Stimulated activated CD4-positive, alpha-beta T cell treated with anti-CD3 and anti-CD28 coated beads, Interleukin-15, amount 100 ng/mL, for 24 hours (primary cell): ENCODE measurements at regions not wholly inside any gene's neighbourhood (a gene's known extent, or its start where the extent isn't known, plus 50 kb on each side); places are given as distances from the start of the nearest gene placed in this dataset.
A peak's percentile ranks its signal among the peaks of the same experiment; 100 is the strongest.

Experiments
- DNase-seq: peaks from one replicate; pipeline ENCODE4 v3.0.0-alpha.2; 2020

DNA sequence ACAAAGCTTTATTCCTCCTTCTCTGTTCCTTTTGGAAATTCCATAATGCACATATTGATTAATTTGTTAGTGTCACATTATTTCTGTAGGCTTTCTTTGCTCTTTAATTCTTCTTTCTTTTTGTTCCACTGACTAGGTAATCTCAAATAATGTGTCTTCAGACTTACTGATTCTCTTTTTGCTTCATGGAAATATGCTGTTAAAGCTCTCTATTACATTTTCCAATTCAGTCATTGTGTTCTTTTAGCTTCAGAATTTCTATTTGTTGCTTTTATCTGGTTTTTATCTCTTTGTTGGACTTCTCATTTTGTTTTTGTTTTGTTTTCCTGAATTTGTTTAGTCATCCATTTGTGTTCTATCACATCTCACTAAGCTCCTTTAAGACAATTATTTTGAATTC, 147.0 kb upstream of the EOMES start:
- DNase-seq, result no peak

DNA sequence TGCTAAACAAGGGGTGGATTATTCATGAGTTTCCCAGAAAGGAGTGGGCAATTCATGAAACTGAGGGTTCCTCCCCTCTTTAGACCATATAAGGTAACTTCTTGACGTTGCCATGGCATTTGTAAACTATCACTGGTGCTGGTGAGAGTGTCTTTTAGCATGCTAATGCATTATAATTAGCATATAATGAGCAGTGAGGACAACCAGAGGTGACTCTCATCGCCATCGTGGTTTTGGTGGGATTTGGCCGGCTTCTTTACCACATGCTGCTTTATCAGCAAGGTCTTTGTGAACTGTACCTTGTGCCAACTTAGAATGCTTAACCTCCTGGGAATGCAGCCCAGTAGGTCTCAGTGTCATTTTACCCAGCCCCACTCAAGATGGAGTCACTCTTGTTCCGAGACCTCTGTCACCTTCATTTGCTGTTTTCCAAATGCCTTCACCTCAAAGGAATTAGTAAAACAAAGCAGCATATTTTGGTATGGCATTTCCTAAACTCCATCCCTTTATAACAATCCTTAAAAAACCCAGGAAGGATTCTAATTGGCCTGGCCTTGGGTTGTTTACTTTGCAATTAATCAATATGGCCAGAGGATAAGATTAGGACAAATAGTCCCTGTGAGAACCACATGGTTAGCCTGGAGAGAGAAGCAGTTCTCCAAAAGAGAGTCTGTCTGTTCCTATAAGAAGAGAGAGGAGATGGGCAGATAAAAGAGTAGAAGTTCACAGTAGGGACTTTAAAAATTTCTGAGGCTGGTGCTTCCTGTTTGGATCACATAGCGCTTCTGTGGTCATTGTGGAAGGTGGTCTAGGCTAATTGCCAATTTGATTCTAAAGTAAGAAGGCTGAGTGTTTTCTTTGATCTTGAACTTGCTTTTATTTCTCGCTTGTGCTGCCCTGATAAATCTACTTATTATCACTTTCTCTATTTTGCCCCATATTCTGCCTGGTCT, 155.2 kb upstream of the EOMES start:
- no peak for DNase-seq

DNA sequence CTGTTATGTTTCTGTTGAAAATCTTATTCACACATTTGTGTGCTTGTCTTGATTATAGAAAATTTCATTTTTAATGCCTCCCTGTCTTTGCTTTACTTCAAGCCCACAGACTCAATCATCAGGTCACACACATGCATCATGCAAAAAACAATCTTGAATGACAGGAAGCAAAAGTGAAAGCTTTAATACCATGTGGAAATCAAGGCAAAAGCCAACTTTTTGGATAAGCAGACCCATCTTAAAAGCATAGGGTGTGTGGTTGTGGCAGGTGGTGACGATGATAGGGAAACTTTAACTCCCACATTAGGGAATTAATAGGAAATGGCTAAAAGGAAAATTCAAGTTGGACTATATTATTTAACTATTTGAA, 155.9 kb upstream of the EOMES start:
- DNase-seq, result no peak

DNA sequence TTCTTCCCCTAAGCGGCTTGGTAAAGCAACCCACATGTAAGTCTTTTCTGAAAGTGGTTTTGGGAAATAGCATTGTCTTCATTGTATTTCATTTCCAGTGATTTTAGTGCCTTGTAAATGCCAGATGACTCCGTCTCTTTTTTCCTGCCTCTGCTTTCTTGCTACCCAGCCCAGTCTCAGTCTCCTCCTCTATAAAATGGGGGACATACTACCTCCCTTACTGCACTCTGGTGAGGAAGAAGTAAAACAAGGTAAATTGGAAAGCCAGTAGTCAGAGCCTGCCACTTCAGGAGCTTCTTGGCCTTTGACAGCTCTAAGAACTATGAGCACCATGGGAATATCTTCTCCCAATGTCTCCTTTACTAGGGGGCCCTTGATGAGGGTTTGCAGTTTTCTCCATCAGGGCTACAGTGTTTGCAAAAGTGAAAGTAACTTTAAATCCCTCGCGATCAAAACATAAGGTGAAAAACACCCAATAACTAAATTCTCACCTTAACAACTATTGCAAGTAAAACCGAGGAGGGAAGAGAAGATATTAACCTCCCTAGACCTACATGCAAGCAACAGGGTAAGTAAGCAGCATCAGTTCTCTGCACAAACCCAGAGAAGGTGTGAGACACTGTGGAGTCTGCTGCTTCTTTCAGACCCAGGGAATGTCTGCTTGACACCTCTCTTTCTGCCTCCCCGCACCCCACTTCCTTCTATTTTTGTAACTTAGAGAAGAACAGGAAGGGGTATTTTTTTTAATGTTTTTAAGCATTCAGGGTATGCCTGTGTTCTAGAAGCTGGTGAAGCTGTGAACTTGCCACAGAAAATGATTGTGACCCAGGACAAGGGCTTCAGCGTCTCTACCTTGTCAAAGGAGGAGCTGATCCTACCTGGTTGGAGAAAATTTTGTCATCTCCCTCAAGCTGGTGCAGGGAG, 159.1 kb upstream of the EOMES start:
- DNase-seq, result peak; percentile 21

DNA sequence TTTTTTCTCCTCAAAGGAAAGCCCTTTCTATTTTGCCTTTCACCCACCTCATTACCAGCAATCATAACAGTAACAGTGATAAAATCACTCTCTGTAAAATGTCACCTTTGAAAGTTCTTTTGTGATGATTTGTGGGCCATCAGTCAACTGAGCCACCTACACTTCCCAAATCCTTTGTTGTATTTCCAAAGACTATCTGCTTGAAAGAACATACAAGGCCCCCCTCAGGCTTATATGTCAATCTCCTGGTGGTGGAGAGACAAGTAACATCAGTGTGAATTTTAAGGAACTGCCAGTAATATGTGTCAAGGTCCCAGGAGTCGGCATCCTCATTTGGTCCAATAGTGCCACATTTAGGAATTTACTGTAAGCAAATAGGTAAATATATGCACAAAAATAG, 161.1 kb upstream of the EOMES start:
- no peak for DNase-seq

DNA sequence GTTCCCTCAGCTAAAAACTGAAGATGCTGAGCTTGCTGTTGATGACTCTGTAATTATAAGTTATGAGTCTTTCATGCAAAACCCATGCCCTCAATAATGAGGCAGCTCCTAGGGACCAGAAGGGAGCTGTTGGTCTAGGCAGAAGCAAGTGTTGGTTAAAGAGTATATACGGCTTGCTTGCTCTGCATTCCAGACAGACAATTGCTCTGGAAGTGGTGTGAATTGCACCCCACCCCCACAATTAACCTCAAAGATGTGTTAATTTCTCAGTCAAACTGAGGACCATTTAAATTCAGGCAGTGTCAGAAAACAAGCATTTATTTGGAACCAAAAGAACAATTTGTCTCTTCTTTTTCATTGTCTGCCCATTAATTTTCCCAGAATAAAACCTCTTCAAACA, 163.5 kb upstream of the EOMES start:
- DNase-seq, result no peak

DNA sequence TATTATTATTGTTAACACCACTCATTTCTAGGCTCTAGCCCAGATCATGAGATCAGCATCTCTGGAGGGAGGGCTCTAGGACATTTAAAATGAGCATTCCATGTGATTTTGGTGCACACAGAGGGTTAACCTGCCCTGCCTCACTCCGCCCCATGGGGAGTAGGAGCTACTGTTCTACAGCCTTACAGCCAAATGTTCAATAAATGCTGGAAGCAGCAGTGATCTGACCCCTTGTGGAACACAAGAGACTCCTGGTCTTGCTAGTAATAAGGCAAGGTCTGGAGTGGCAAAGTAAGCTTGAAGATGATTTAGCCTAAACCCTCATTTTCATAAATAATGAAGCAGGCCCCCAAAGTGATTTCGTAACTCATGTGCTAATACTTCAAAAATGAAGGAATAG, 166.4 kb upstream of the EOMES start:
- DNase-seq, result no peak

DNA sequence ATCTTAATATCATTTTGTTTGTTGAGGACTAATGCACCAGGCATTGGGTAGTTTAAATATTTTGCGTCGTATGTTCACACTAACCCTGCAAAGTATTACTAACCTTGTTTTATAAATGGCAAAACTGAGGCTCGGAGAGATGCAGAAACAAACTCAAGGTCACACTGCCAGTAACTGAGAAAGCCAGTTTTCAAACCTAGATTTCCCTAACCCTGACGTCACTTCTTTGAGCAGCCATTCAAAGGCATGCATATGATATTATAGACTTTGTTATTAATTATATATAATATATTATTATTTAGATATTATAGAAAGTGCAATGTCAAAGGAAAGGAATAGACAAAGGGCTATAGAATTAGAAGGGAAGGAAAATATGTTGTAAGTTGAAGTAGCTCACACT, 167.6 kb upstream of the EOMES start:
- DNase-seq, result no peak

DNA sequence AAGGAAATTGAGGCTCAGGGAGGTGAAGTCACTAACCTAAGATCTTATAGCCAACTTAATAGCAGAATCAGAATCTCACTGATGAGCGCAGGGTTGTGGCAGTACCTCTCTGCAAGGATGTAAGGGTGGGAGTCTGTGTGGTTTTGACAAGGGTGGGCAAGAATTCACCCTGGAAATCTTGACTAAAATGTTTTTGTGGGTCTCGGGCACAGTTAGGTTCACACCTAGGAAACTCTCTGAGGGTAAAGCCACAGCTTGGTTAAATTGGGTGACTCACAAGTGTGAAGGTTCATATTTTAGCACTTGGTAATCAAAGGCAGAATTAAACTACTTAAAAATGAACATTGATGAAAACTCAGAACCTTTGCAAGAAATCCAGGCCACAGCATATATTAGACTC, 178.2 kb upstream of the EOMES start:
- peak; percentile 19 for DNase-seq

DNA sequence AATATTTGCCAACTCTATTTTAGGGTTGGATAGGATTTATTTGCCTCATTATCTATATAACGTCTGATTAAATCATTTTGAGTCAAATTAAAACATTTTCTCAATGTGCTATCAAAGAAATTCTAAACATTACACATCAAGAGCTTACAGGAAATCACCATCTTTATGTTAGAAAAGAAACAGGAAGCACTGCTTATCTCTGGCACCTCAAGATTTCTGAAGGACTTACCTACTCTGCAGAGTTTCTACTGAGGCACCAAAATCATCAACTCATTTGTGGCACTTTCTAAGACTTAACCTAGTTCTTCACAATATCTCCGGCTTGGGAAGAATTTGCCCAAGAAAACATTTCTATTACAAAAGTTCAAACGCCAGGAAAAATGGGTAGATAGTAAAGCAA, 181.3 kb upstream of the EOMES start:
- DNase-seq, result no peak

DNA sequence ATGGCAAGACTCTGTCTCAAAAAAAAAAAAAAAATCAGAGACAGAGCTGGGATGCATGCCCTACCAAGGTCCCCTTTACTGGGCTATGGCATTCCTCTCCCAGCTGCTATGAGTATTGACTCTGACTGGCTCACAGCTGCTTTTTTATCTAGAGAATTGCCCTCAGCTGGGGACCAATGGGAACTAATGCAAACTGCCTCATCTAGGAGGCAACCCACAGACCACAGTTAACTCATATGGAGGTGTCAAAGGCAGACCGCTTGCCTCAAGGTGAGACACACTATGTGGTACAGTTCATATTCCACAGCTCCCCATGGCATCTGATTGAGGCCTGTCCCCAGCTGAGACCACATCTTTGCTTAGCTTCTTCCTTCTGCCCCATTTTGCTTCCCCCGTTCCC, 183.5 kb upstream of the EOMES start:
- no peak for DNase-seq

DNA sequence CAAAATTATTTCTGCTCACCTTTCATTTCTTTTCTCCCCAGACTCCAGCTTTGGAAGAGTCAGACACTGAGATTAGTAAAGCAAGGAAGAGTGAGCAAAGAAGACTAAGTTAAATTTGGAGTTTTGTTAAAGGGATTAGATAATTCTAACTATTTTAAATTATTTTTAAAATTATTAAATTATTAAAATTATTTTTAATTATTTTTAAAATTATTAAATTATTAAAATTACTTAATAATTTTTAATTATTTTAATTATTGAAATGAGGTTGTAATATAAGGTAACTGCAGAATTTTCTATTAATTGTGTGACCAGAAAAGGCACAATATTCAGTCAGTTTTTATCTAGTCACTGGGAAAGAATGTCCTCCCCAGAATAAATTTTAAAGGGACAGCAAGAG, 185.0 kb upstream of the EOMES start:
- DNase-seq, result no peak

DNA sequence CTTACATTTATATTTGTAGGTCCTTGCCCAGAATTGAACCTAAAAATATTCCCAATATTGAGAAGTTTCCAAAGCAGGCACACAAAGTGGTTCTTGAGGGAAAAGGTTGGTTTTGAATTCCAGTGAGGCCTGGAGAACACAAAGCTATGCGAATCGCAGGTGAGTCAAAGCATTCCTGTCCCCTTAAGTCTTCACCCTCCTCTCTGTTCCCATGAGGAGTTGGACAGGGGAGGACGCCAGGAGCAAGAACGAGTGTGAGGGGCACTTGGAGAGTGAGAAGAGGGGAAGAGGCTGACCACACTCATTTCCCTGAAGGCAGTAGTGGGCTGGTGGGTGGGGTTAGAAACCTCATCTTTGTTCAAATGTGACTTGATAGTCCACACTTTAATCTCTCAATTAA, 185.8 kb upstream of the EOMES start:
- DNase-seq, result no peak

DNA sequence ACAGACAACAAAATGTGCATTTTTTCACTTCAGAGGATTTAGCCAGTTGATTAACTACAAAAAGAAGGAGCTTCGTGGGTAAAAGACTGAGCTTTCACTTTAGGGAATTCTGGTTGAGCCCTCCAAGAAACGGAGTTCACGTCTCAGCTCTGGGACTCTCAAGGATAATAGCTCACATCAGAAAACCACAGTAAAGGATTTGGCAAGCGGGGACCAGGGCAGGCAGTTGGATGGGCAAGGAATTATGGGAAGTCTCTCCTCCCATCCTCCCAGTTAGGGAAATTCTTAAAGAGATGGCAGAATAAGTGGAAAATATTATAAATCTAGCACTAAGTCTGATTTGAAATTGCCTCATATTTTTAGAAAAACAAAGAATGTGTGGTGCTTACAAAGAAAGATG, 188.3 kb upstream of the EOMES start:
- DNase-seq, result no peak

DNA sequence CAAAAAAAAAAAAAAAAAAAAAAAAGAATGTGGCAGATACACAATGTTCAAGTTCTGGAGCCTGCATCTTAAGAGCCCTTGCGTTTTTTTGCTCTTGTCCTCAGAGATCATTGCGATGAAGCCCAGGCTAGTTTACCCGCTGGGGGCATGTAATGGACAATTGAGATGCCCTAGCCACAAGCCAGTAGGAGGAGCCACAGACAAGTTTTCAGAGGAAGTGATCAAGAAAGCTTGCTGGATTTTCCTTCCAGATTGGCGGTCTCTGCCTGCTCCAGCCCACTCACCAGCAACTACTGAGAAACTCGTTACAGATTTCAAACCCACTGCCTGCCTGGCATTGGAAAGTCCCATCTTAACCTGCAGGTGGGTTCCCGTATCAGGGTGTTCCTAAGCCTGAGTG, 192.1 kb upstream of the EOMES start:
- DNase-seq, result no peak

DNA sequence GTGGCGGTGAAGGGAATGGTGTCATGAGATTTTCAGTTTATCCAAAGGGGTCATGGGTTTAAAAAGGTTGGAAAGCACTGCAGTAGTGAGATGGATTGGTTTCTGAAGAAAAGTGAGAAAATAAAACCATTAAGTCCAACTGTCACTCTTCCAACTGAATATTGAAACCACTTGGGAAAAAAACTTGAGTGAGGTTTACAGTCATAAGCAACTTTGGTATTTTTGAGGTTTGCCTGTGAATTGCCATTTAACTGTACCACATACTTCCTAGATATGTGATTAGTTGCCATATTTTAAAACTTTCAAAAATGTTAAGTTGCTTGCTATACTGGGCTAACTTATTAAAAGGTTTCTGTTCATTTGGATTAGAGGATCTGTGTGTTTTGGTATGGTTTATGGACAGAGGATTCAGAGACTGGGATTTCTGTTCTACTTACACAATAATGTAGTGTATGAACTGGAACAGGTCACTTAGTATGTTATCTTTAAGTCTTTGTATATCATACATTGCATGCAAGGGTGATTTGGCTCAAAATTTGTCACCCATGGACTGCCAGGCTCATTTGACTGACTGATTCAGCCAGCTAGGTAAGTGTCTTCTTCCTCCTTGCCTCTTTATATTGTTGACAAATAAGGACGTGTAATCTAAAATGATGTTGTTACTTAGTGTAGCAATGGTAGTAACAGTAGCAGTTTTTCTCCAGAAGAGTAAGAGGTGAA, 201.4 kb upstream of the EOMES start:
- DNase-seq, result no peak

DNA sequence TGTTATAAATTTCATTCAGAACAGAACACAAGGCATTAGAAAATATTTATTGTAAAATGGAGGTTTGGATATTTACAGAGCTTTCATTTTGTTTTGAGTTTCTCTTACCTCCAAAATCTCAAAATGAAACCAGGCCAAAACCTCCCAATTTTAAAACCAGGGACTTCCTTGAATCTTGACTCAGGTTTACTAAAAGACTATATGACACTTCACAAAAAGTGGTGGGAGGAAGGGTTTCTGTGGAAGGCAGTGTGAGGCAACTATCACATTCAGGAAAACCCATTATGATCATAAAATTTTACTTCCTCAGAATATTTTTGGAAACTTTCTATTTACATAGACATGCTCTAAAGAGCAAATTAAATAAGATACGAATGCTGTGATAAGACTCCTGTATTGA, 205.8 kb upstream of the EOMES start:
- DNase-seq, result peak; percentile 7

DNA sequence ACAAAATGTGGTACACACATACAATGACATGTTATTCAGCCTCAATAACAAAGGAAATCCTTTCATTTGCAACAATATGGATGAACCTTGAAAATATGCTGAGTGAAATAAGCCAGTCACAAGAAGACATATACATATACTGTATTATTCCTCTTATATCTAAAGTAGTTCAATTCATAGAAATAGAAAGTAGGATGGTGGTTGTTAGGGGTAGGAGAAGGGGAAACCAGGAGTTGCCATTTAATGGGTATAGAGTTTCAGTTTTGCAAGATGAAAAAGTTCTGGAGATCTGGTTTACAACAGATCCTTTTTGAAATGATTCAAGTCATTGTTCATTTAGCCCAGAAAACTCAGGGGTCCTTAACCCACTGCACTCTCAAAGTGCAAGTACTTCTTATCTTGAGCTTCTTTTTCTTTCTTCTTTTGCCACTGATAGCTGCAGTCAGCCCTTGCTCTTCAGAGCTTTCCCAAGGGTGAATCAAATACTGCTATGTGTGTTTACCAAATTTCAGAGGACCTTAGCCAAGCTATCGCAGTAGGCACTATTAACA, 208.0 kb upstream of the EOMES start:
- no peak for DNase-seq

DNA sequence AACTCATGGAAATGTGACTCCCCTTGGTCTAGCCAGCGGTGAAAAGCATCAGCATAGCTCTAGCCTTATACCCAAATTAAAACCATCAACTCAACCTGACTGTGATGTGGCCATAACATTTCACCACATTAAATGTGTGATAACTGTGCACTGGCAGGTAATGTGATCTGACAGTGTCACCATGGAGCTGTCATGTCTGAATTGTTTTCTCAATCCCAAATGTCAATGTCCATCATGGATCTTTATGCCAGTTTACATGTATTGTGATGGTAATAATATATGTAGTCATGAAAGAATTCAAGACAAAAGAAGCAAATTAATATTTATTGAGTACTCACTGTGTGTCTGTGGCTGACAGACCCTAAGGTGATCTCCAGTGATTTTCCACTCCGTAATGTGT, 213.4 kb upstream of the EOMES start:
- no peak for DNase-seq

DNA sequence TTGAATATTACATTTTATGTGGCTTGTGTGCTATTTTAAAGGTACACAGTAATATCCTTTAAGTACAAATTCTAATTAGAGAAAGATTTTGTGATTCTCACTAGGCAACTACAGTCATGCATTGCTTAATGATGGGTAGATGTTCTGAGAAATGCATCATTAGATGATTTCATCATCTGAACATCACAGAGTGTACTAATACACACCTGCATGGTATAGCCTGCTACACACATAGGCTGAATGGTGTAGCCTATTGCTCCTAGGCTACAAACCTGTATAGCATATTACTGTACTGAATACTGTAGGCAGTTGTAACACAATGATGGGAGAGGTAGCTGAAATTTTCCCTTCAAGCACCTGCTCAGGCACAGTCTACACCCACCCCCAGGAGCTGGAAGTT, 217.4 kb upstream of the EOMES start:
- no peak for DNase-seq

DNA sequence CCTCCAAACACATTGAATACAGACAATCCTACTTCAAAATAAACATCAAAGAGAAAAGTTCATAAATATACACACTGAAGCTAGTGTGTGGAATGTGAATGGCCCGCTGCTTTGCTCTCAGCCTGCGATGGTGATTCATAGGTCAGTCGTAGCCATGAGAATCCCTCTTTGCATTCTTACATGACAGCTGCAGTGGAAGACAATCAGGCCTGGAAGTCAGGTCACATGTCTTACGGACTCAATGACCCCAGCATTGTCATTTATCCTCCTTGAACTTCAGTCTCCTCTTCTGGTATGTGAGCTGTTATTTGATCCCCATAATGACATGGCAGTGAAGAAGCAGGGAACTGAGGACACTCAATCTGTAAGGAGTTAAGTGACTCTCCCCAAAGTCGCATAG, 217.8 kb upstream of the EOMES start:
- no peak for DNase-seq

DNA sequence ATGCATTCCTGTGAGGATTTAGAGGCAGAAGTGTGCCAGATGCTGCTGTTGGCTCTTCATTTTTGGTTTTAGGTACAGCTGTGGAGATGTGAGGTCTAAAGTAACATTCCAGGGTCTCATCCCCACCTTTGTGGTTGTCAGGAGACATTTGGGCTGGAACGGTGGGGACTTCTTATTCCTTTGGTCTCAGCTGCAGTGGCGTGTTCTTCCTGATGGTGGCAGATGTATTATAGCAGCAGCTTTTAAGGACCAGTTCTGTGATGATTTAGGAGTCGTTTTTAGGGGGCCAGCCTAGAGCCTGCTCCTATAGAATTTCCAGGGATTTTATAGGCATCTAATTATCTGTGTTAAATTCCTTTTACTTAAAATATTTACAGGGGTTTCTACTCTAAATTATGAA, 221.0 kb upstream of the EOMES start:
- DNase-seq, result peak; percentile 14

DNA sequence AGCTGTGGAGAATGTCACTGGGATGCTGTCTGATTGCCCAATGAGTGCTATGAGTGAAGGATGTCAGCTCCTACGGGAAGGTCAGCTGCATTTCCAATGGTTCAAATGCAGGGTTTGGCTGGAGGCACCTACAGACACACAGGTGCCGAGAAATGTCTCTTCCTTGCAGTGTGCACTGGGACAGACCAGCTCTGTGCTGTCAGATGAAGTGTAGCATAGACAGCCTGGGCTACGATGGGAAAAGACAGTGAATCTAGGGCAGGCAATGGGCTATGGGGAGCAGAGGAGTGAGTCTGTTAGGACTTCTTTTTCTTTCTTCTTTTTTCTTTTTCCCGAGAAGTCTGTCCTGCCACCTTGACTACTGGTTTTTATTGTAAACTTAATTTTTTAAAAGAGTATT, 223.1 kb upstream of the EOMES start:
- no peak for DNase-seq
